A549 (cell line): ENCODE measurements at regions not wholly inside any gene's neighbourhood (a gene's known extent, or its start where the extent isn't known, plus 50 kb on each side); places are given as distances from the start of the nearest gene placed in this dataset.

Experiments
- ATAC-seq, 2 experiments: fragments of 200-7000 bp in 1 of 2; fragments of >200 bp in 1 of 2; cut with Nextera tagmentation in 1 of 2; cut with Tn5 transposase in 1 of 2; 3 replicates each; pipeline versions ENCODE4 v1.8.0 to v1.9.1; 2018 to 2020; ENCODE audit warnings: mild to moderate bottlenecking in 1 of 2, moderate library complexity in 1 of 2
- CTCF ChIA-PET: fragments of 300-600 bp; sonication (Branson Sonifier 250); formaldehyde crosslinking; extraction: SDS; loops from one replicate; lab custom pipeline; 2021; ENCODE audit warnings: antibody characterized with exemption, inconsistent platforms; lab: Yijun Ruan, JAX
- POLR2A ChIA-PET: fragments of 350-600 bp; formaldehyde crosslinking; extraction: SDS; loops from one replicate; lab custom pipeline; 2021; ENCODE audit warnings: antibody characterized with exemption, inconsistent platforms; lab: Yijun Ruan, JAX
- DNase-seq, 2 experiments: peaks; one replicate each; pipeline versions ENCODE4 v3.0.0 to v3.0.0-alpha.2; 2011 to 2016; ENCODE audit warnings: low read depth in 1 of 2, low spot score in 1 of 2
- FAIRE-seq: peaks from 2 replicates; lab custom pipeline; 2011; peaks lifted over from hg19 to GRCh38; lab: Jason Lieb, UNC
- H3K27ac ChIP-seq, 2 experiments: fragments of >200 bp; sonication (Bioruptor Twin); formaldehyde crosslinking; 3 replicates each; pipeline ENCODE4 v1.5.1; 2016 to 2017
- H3K4me1 ChIP-seq: fragments of >200 bp; sonication (Bioruptor Twin); formaldehyde crosslinking; 3 replicates; pipeline ENCODE4 v1.6.1; 2016
- H3K4me2 ChIP-seq: fragments of >200 bp; sonication (Bioruptor Twin); formaldehyde crosslinking; 3 replicates; pipeline ENCODE4 v1.6.1; 2016
- H3K4me3 ChIP-seq: fragments of >200 bp; sonication (Bioruptor Twin); formaldehyde crosslinking; 3 replicates; pipeline ENCODE4 v1.5.1; 2016
- H3K9me3 ChIP-seq: fragments of >200 bp; sonication (Bioruptor Twin); formaldehyde crosslinking; 3 replicates; pipeline ENCODE4 v1.6.1; 2016
- CBX2 ChIP-seq: fragments of 200-600 bp; sonication (generic); IDR thresholded peaks from 2 replicates; pipeline ENCODE4 v1.6.1; 2016; ENCODE audit warnings: low read depth, mild to moderate bottlenecking, borderline replicate concordance
- CBX8 ChIP-seq: fragments of 200-600 bp; sonication (generic); IDR thresholded peaks from 2 replicates; pipeline ENCODE4 v1.6.1; 2016
- CEBPB ChIP-seq, 2 experiments: fragments of >200 bp in 1 of 2; sonication (Bioruptor Twin) in 1 of 2; formaldehyde crosslinking in 1 of 2; IDR thresholded peaks; 2 replicates each; pipeline ENCODE4 v1.6.1; 2012 to 2016
- CHD4 ChIP-seq: fragments of 200-600 bp; sonication (generic); IDR thresholded peaks from 2 replicates; pipeline ENCODE4 v1.6.1; 2016; ENCODE audit warnings: antibody characterized with exemption, mild to moderate bottlenecking, borderline replicate concordance
- E2F6 ChIP-seq: IDR thresholded peaks from 2 replicates; pipeline ENCODE4 v1.6.1; 2012; ENCODE audit warnings: low read depth, borderline replicate concordance
- EHF ChIP-seq: fragments of 250-450 bp; sonication (Bioruptor Pico); IDR thresholded peaks from 2 replicates; pipeline ENCODE4 v1.5.0; 2020; ENCODE audit warnings: mild to moderate bottlenecking
- EHMT2 ChIP-seq: fragments of 200-600 bp; sonication (generic); IDR thresholded peaks from 2 replicates; pipeline ENCODE4 v1.6.1; 2016; ENCODE audit warnings: antibody characterized with exemption, low read depth, mild to moderate bottlenecking, moderate library complexity
- EP300 ChIP-seq, 2 experiments: fragments of >200 bp; sonication (Bioruptor Twin); formaldehyde crosslinking; IDR thresholded peaks; 2 replicates in 1 of 2; 3 replicates in 1 of 2; pipeline ENCODE4 v1.6.1; 2016 to 2017
- FOSL2 ChIP-seq, 2 experiments: fragments of 450-650 bp in 1 of 2; fragments of >200 bp in 1 of 2; sonication (Bioruptor Twin) in 1 of 2; formaldehyde crosslinking; IDR thresholded peaks; 2 replicates each; pipeline versions ENCODE4 v1.5.0 to v1.6.1; 2016 to 2020; ENCODE audit warnings: mild to moderate bottlenecking in 1 of 2, moderate library complexity in 1 of 2
- FOXS1 ChIP-seq: fragments of 250-450 bp; sonication (Bioruptor Pico); IDR thresholded peaks from 2 replicates; pipeline ENCODE4 v1.5.0; 2020; ENCODE audit warnings: mild to moderate bottlenecking, moderate library complexity
- HEYL ChIP-seq: fragments of 250-450 bp; sonication (Bioruptor Pico); IDR thresholded peaks from 2 replicates; pipeline ENCODE4 v1.8.0; 2021; ENCODE audit warnings: mild to moderate bottlenecking, moderate library complexity
- HOXB5 ChIP-seq: fragments of 250-450 bp; sonication (Bioruptor Pico); IDR thresholded peaks from 2 replicates; pipeline ENCODE4 v1.5.0; 2020; ENCODE audit warnings: mild to moderate bottlenecking, moderate library complexity
- KDM1A ChIP-seq: fragments of 200-600 bp; sonication (generic); IDR thresholded peaks from 2 replicates; pipeline ENCODE4 v1.6.1; 2016; ENCODE audit warnings: low read depth, mild to moderate bottlenecking
- MAZ ChIP-seq: fragments of 150-350 bp; IDR thresholded peaks from 2 replicates; pipeline ENCODE4 v1.6.1; 2014; ENCODE audit warnings: antibody characterized with exemption, low read depth, low read length, borderline replicate concordance
- MYC ChIP-seq: IDR thresholded peaks from 2 replicates; pipeline ENCODE4 v1.6.1; 2012; ENCODE audit warnings: mild to moderate bottlenecking, inconsistent platforms, low read length, improper control_type of control experiment, borderline replicate concordance
- NR3C1 ChIP-seq: fragments of >200 bp; sonication (Bioruptor Twin); formaldehyde crosslinking; IDR thresholded peaks from 3 replicates; pipeline ENCODE4 v1.6.1; 2017
- RAD21 ChIP-seq, 2 experiments: fragments of >200 bp in 1 of 2; sonication (Bioruptor Twin) in 1 of 2; formaldehyde crosslinking in 1 of 2; IDR thresholded peaks in 1 of 2; conservative IDR thresholded peaks in 1 of 2; 2 replicates in 1 of 2; 3 replicates in 1 of 2; pipeline ENCODE4 v1.6.1; 2012 to 2018; ENCODE audit warnings: inconsistent platforms in 1 of 2
- REST ChIP-seq: fragments of 200-600 bp; sonication (generic); IDR thresholded peaks from 2 replicates; pipeline ENCODE4 v1.6.1; 2016; ENCODE audit warnings: antibody characterized with exemption, mild to moderate bottlenecking, moderate library complexity
- RFX5 ChIP-seq: fragments of 450-650 bp; IDR thresholded peaks from 2 replicates; pipeline ENCODE4 v1.7.1; 2014; ENCODE audit warnings: antibody characterized with exemption, mild to moderate bottlenecking, moderate library complexity
- RNF2 ChIP-seq: fragments of 200-600 bp; sonication (generic); IDR thresholded peaks from 2 replicates; pipeline ENCODE4 v1.6.1; 2016; ENCODE audit warnings: low read depth, mild to moderate bottlenecking, antibody characterized with exemption, moderate library complexity, borderline replicate concordance
- SMC3 ChIP-seq: fragments of >200 bp; sonication (Bioruptor Twin); formaldehyde crosslinking; IDR thresholded peaks from 3 replicates; pipeline ENCODE4 v1.6.1; 2018; ENCODE audit warnings: inconsistent platforms
- SREBF2 ChIP-seq: fragments of 450-650 bp; IDR thresholded peaks from 2 replicates; pipeline ENCODE4 v1.6.1; 2014; ENCODE audit warnings: mild to moderate bottlenecking, moderate library complexity
- TFCP2L1 ChIP-seq: fragments of 250-450 bp; sonication (Bioruptor Pico); IDR thresholded peaks from 2 replicates; pipeline ENCODE4 v1.5.0; 2021; ENCODE audit warnings: mild to moderate bottlenecking
- USF2 ChIP-seq: fragments of 450-650 bp; IDR thresholded peaks from 2 replicates; pipeline ENCODE4 v1.6.1; 2014; ENCODE audit warnings: antibody characterized with exemption
- ZC3H11A ChIP-seq: fragments of 450-650 bp; IDR thresholded peaks from 2 replicates; pipeline ENCODE4 v1.6.1; 2014; ENCODE audit warnings: antibody characterized with exemption, mild to moderate bottlenecking
- WGBS: methylation state at CpG from one replicate; pipeline ENCODE4 v1.1.6; 2017; ENCODE audit errors: missing lambda C conversion rate; 5-methylcytosine and 5-hydroxymethylcytosine counted together
- TF ChIP-seq, protein P1 (sequence below): fragments of >200 bp; sonication (Bioruptor Twin); formaldehyde crosslinking; IDR thresholded peaks from 2 replicates; pipeline ENCODE4 v1.6.1; 2016
- TF ChIP-seq, protein P2 (sequence below): IDR thresholded peaks from 2 replicates; pipeline ENCODE4 v1.6.1; 2012
- TF ChIP-seq, protein P3 (sequence below): fragments of 250-450 bp; sonication (Bioruptor Pico); IDR thresholded peaks from 2 replicates; pipeline ENCODE4 v1.5.0; 2020; ENCODE audit warnings: low read depth, mild to moderate bottlenecking, moderate library complexity

DNA sequence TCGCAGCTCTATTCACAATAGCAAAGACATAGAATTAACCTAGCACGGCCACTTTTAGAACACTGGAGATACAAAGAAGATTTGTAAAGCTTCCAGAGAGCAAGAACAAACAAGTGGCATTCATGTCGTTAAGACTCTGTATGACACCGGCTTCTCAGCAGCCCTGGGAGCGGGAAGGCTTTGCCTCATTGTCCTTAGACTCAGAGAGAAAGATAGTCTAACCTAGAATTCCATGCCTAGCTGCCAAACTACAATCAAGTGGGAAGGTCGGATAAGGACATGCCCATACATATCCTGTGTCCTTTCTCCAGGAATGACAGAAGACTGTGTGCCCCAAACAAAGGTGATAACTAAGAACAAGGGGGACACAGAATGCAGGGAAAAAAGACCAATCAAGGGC lies 1038.3 kb downstream of the BCL11B start (continued):
- TF ChIP-seq TFCP2L1 (CRISPR knock-in tag) (no peak), SMC3 (no peak)
- TF ChIP-seq, all 56 proteins: peak for 0

DNA sequence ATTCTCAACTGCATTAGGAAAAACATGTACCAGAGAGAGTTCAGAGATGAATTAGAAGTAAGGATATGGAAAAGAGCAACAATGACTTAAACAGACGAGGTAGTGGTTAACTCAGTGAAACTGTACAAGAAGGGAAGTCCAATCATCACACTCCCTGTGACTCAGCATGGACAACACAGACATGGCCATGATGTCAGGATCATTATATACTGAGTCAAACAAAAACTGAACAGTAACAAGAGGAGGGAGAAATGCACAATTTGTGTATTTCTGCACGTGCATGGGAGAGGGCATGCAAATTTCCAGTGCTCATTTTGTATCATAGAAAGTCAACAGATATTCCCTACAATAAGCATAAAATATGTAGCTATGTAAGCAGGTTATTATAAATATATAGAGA lies 1037.8 kb downstream of the BCL11B start:
- H3K27ac ChIP-seq: no peak overlapping the region
- ChIA-PET POLR2A (no interaction called here), CTCF (interaction anchor here (1.0 kb wide), 1 partner anchor 10 kb away, joined by 3 read pairs; no protein-coding TSS in a partner anchor)
- FAIRE-seq (no peak), ATAC-seq (no peak), DNase-seq (no peak)
- H3K4me1 ChIP-seq: no peaks in the 10 kb centered on the region
- WGBS: 0% methylated on average over 2 of the region's 2 CpGs
- H3K4me3 ChIP-seq: no peak overlapping the region
- TF ChIP-seq, protein P1, sequence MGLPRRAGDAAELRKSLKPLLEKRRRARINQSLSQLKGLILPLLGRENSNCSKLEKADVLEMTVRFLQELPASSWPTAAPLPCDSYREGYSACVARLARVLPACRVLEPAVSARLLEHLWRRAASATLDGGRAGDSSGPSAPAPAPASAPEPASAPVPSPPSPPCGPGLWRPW: no peak
- TF ChIP-seq RNF2 (no peak), CHD4 (no peak)
- no peak overlapping the region for H3K4me2 ChIP-seq
- no peaks in the 10 kb centered on the region for H3K9me3 ChIP-seq

- FAIRE-seq (no peak), DNase-seq (no peak), ATAC-seq (no peak)
- WGBS: 8% methylated on average over 3 of the region's 3 CpGs
- Histone ChIP-seq H3K9me3 (no peaks in the 10 kb centered on the region), H3K4me1 (no peaks in the 10 kb centered on the region), H3K27ac (no peak overlapping the region), H3K4me3 (no peak overlapping the region), H3K4me2 (no peak overlapping the region)
- ChIA-PET POLR2A (no interaction called here), CTCF (no interaction called here)
- TF ChIP-seq HEYL (no peak), TFCP2L1 (CRISPR knock-in tag) (no peak), CEBPB (IDR thresholded peaks at IDR 0.05) (no peak), CBX8 (no peak), KDM1A (no peak), EHF (CRISPR knock-in tag) (no peak), MAZ (no peak), NR3C1 (no peak), HOXB5 (CRISPR knock-in tag) (no peak), CBX2 (no peak), EHMT2 (no peak), SREBF2 (no peak), MYC (no peak), ZC3H11A (no peak), EP300 (IDR thresholded peaks at IDR 0.05) (no peak), RFX5 (no peak), RAD21 (conservative IDR thresholded peaks at IDR 0.05 in 1 of 2, IDR thresholded peaks at IDR 0.05 in 1 of 2) (no peak)
- TF ChIP-seq, protein P2, sequence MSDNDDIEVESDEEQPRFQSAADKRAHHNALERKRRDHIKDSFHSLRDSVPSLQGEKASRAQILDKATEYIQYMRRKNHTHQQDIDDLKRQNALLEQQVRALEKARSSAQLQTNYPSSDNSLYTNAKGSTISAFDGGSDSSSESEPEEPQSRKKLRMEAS: no peak
- TF ChIP-seq, protein P3, sequence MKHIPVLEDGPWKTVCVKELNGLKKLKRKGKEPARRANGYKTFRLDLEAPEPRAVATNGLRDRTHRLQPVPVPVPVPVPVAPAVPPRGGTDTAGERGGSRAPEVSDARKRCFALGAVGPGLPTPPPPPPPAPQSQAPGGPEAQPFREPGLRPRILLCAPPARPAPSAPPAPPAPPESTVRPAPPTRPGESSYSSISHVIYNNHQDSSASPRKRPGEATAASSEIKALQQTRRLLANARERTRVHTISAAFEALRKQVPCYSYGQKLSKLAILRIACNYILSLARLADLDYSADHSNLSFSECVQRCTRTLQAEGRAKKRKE (CRISPR knock-in tag): no peak
Observed at GRCh38 chr14:98236314-98236713, 1035.7 kb downstream of the BCL11B start.

- Histone ChIP-seq H3K4me1 (no peaks in the 10 kb centered on the region), H3K27ac (no peak overlapping the region), H3K9me3 (no peaks in the 10 kb centered on the region), H3K4me3 (no peak overlapping the region)
- CTCF ChIA-PET: interaction anchor here (0.5 kb wide), 1 partner anchor 1172 kb away, joined by 3 read pairs; no protein-coding TSS in a partner anchor
- WGBS: 8% methylated on average over 4 of the region's 4 CpGs
- TF ChIP-seq REST: no peak
- no peak for TF ChIP-seq SMC3
- no peak for TF ChIP-seq CBX8
- TF ChIP-seq USF2: no peak
- no peak for TF ChIP-seq E2F6
- no peak for TF ChIP-seq FOSL2 (IDR thresholded peaks at IDR 0.05)
- no peak for TF ChIP-seq FOSL2 (CRISPR knock-in tag; IDR thresholded peaks at IDR 0.05)
- no peak for TF ChIP-seq FOXS1 (CRISPR knock-in tag)
- TF ChIP-seq, all 56 proteins: peak for 0
- POLR2A ChIA-PET: no interaction called here
- ATAC-seq (no peak), DNase-seq (no peak), FAIRE-seq (no peak)
- H3K4me2 ChIP-seq: no peak overlapping the region
Observed at GRCh38 chr14:98237939-98238338, 1034.1 kb downstream of the BCL11B start.
